ENCODE measurements at regions not wholly inside any gene's neighbourhood (a gene's known extent, or its start where the extent isn't known, plus 50 kb on each side); places are given as distances from the start of the nearest gene placed in this dataset.
A peak's percentile ranks its signal among the peaks of the same experiment; 100 is the strongest.

GRCh38 chr20:47982574-47983360, 197.5 kb upstream of the SULF2 start:
- H3K4me1 ChIP-seq: peaks cover 15% of the 10 kb centered on the region
- no peaks in the 10 kb centered on the region for H3K27me3 ChIP-seq
- H3K4me2 ChIP-seq: no peak overlapping the region
- H3K36me3 ChIP-seq: no peaks in the 10 kb centered on the region
- peak overlapping the region; percentile 11 for H3K27ac Mint-ChIP-seq
- no peaks in the 10 kb centered on the region for H3K36me3 Mint-ChIP-seq
- peaks cover 62% of the 10 kb centered on the region for H3K4me1 Mint-ChIP-seq
- no peak overlapping the region for H3K27ac ChIP-seq
- H3K4me3 Mint-ChIP-seq: no peak overlapping the region
- H3K9me3 Mint-ChIP-seq: no peaks in the 10 kb centered on the region
- no peak for DNase-seq (ENCODE audit: low spot score)
- H3K9ac ChIP-seq: no peak overlapping the region
- H2AFZ ChIP-seq (replicated peaks): no peak overlapping the region
- H3F3A ChIP-seq (ENCODE audit: low read depth): peaks cover 23% of the 10 kb centered on the region
- H3K9me3 ChIP-seq (ENCODE audit: low read depth): no peaks in the 10 kb centered on the region
- H4K20me1 ChIP-seq (ENCODE audit: low read depth): no peaks in the 10 kb centered on the region
- H3K79me2 ChIP-seq (ENCODE audit: low read depth): no peaks in the 10 kb centered on the region
- peaks cover 26% of the 10 kb centered on the region for H3K27me3 Mint-ChIP-seq (ENCODE audit: insufficient read depth, low read depth)
- TF ChIP-seq EZH2 (IDR thresholded peaks at IDR 0.05): no peak
- no peak overlapping the region for H3K4me3 ChIP-seq

- no peak overlapping the region for H3K27ac ChIP-seq
- H3K9me3 ChIP-seq (ENCODE audit: low read depth): no peaks in the 10 kb centered on the region
- no peak overlapping the region for H2AFZ ChIP-seq (replicated peaks)
- H3K36me3 Mint-ChIP-seq: no peaks in the 10 kb centered on the region
- peaks cover 30% of the 10 kb centered on the region for H3K27me3 Mint-ChIP-seq (ENCODE audit: insufficient read depth, low read depth)
- no peak overlapping the region for H3K27ac Mint-ChIP-seq
- peak overlapping the region; percentile 35 for H3K4me2 ChIP-seq
- TF ChIP-seq EZH2phosphoT487 (IDR thresholded peaks at IDR 0.05) (no peak), EZH2 (IDR thresholded peaks at IDR 0.05) (no peak), CTCF (IDR thresholded peaks at IDR 0.05) (no peak)
- peaks cover 77% of the 10 kb centered on the region for H3K4me1 Mint-ChIP-seq
- no peaks in the 10 kb centered on the region for H3K27me3 ChIP-seq
- no peaks in the 10 kb centered on the region for H4K20me1 ChIP-seq (ENCODE audit: low read depth)
- H3F3A ChIP-seq (ENCODE audit: low read depth): peaks cover 23% of the 10 kb centered on the region
- H3K9me3 Mint-ChIP-seq: no peaks in the 10 kb centered on the region
- no peak overlapping the region for H3K4me3 Mint-ChIP-seq
- no peak overlapping the region for H3K4me3 ChIP-seq
- no peak for DNase-seq (ENCODE audit: low spot score)
- H3K4me1 ChIP-seq: peaks cover 15% of the 10 kb centered on the region
- no peak overlapping the region for H3K9ac ChIP-seq
- H3K79me2 ChIP-seq (ENCODE audit: low read depth): no peaks in the 10 kb centered on the region
- no peaks in the 10 kb centered on the region for H3K36me3 ChIP-seq
Observed at GRCh38 chr20:47981222-47981621, 195.9 kb upstream of the SULF2 start.

DNA sequence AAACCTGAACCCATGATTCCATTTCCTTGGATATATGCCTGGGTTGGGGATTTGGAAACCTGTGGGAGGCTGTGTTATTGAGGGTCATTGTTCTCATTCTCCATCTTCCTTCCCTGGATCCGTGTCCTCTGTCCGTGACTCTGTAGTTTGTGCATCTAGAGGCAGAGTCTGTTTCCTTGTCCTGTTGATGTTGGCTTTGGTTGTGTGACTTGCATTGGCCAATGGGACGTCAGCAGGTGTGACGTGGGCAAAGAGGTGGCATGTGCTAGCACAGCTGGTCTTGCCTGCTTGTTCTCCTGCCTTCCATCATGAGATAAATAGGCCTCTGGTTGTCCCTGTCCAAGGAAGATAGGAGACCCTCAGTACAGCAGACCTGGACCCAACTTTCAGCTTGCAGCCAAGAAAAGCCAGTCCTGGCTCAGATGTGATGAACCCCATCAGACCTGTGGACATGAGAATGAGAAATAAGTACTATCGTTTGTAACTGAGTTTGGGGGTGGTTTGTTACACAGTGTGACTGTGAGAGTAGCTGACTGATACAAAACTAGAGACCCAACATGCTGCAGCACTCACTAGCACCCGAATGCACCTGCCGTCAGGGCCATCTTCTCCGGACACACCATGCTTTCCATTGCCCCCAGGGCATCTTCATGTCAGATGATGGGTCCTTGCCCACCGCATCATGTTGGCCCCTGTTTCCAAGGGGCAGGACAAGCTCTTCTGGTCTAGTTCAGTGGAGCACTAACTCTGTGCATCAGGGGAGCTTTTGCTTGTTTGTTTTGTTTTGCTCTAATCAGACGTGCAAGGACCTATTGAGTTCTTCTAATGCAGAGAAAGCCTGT, 195.3 kb upstream of the SULF2 start:
- peak overlapping the region; percentile 57 for H3K27ac Mint-ChIP-seq
- H3K27me3 ChIP-seq: no peaks in the 10 kb centered on the region
- no peak for TF ChIP-seq EZH2 (IDR thresholded peaks at IDR 0.05)
- no peak for TF ChIP-seq CTCF (IDR thresholded peaks at IDR 0.05)
- no peak for TF ChIP-seq EZH2phosphoT487 (IDR thresholded peaks at IDR 0.05)
- no peaks in the 10 kb centered on the region for H4K20me1 ChIP-seq (ENCODE audit: low read depth)
- H3K9ac ChIP-seq: no peak overlapping the region
- H3K9me3 Mint-ChIP-seq: no peaks in the 10 kb centered on the region
- no peak overlapping the region for H3K27ac ChIP-seq
- no peaks in the 10 kb centered on the region for H3K36me3 ChIP-seq
- no peak overlapping the region for H3K4me3 ChIP-seq
- no peak overlapping the region for H3K4me3 Mint-ChIP-seq
- H3K9me3 ChIP-seq (ENCODE audit: low read depth): no peaks in the 10 kb centered on the region
- H3K36me3 Mint-ChIP-seq: no peaks in the 10 kb centered on the region
- no peak for DNase-seq (ENCODE audit: low spot score)
- no peaks in the 10 kb centered on the region for H3K79me2 ChIP-seq (ENCODE audit: low read depth)
- H3K4me1 ChIP-seq: peaks cover 15% of the 10 kb centered on the region
- H2AFZ ChIP-seq (replicated peaks): no peak overlapping the region
- H3K4me2 ChIP-seq: peak overlapping the region; percentile 35
- peaks cover 23% of the 10 kb centered on the region for H3F3A ChIP-seq (ENCODE audit: low read depth)
- peaks cover 35% of the 10 kb centered on the region for H3K27me3 Mint-ChIP-seq (ENCODE audit: insufficient read depth, low read depth)
- peaks cover 83% of the 10 kb centered on the region for H3K4me1 Mint-ChIP-seq
